NB4 (cell line): ENCODE measurements at regions not wholly inside any gene's neighbourhood (a gene's known extent, or its start where the extent isn't known, plus 50 kb on each side); places are given as distances from the start of the nearest gene placed in this dataset.
"Not testable (repeated sequence)": the region's sequence is repeated elsewhere in the genome, so short reads cannot be mapped to it uniquely, and the experiment has no call there.

ENCODE experiments used
- DNase-seq: peaks from one replicate; pipeline ENCODE4 v3.0.0; 2010; ENCODE audit warnings: low read depth
- H3K4me3 ChIP-seq: one replicate; pipeline ENCODE4 v1.5.1; 2011; ENCODE audit warnings: mild to moderate bottlenecking, low read depth, low read length, moderate library complexity
- CTCF ChIP-seq: IDR thresholded peaks from one replicate; pipeline ENCODE4 v1.5.1; 2012; ENCODE audit warnings: low read depth, low read length
- MAX ChIP-seq: IDR thresholded peaks from 2 replicates; pipeline ENCODE4 v1.6.1; 2011; ENCODE audit warnings: low read depth, low read length
- MYC ChIP-seq: IDR thresholded peaks from 2 replicates; pipeline ENCODE4 v1.6.1; 2011; ENCODE audit warnings: low read depth, low read length
- POLR2A ChIP-seq: IDR thresholded peaks from 2 replicates; pipeline ENCODE4 v1.6.1; 2011; ENCODE audit warnings: mild to moderate bottlenecking; ENCODE audit not compliant: insufficient read length; ENCODE audit errors: extremely low read depth

GRCh38 chr12:75754141-75754540 is 242.7 kb upstream of the KRR1 start:
- no peak for DNase-seq
- H3K4me3 ChIP-seq: no peak overlapping the region
- TF ChIP-seq MAX (no peak), MYC (no peak), POLR2A (no peak), CTCF (no peak)

GRCh38 chr12:75751769-75752471 is 240.5 kb upstream of the KRR1 start:
- no peak overlapping the region for H3K4me3 ChIP-seq
- no peak for TF ChIP-seq MYC
- no peak for TF ChIP-seq CTCF
- TF ChIP-seq POLR2A: no peak
- TF ChIP-seq MAX: no peak

GRCh38 chr12:75750716-75751306 is 239.4 kb upstream of the KRR1 start:
- no peak overlapping the region for H3K4me3 ChIP-seq
- DNase-seq: no peak
- TF ChIP-seq POLR2A (no peak), MAX (no peak), CTCF (no peak), MYC (no peak)

More at GRCh38 chr12:75751769-75752471, 240.5 kb upstream of the KRR1 start:
- DNase-seq: no peak

GRCh38 chr12:75748990-75749389 is 237.6 kb upstream of the KRR1 start:
- not testable (repeated sequence) for DNase-seq, H3K4me3 ChIP-seq

GRCh38 chr12:75748136-75748535 is 236.7 kb upstream of the KRR1 start:
- no peak overlapping the region for H3K4me3 ChIP-seq
- no peak for DNase-seq
- TF ChIP-seq MYC: no peak
- TF ChIP-seq MAX: no peak
- no peak for TF ChIP-seq POLR2A
- TF ChIP-seq CTCF: no peak

GRCh38 chr12:75747572-75748021 is 236.2 kb upstream of the KRR1 start:
- TF ChIP-seq MAX (no peak), POLR2A (no peak), MYC (no peak), CTCF (no peak)
- H3K4me3 ChIP-seq: no peak overlapping the region

More at GRCh38 chr12:75747572-75748021, 236.2 kb upstream of the KRR1 start:
- DNase-seq: no peak
